ENCODE measurements at regions not wholly inside any gene's neighbourhood (a gene's known extent, or its start where the extent isn't known, plus 50 kb on each side); places are given as distances from the start of the nearest gene placed in this dataset.

- Histone ChIP-seq H3K4me1 (ENCODE audit: control insufficient read depth in 2 of 2, insufficient read depth in 2 of 2, low read length in 2 of 2) (no peaks in the 10 kb centered on the region), H3K9me3 (ENCODE audit: control insufficient read depth in 2 of 3, low read length in 3 of 3) (no peaks in the 10 kb centered on the region), H3K27ac (ENCODE audit: low read depth, low read length) (no peak overlapping the region), H3K36me3 (ENCODE audit: control insufficient read depth in 2 of 3, insufficient read depth in 3 of 3, low read length in 3 of 3) (no peaks in the 10 kb centered on the region), H3K27me3 (ENCODE audit: control insufficient read depth in 2 of 2, insufficient read depth in 2 of 2, low read length in 2 of 2) (no peaks in the 10 kb centered on the region), H3K4me3 (ENCODE audit: low read length) (no peak overlapping the region)
- no peaks in the 10 kb centered on the region for H3K9me3 Mint-ChIP-seq
- ATAC-seq (no peak), DNase-seq (no peak)
- H3K4me3 Mint-ChIP-seq: no peak overlapping the region
- no peaks in the 10 kb centered on the region for H3K36me3 Mint-ChIP-seq
- H3K27me3 Mint-ChIP-seq: peaks cover 0 to 17% (median 8%) of the 10 kb centered on the region in 5 donors
- ChIA-PET POLR2A (no interaction called here), CTCF (interaction anchor here (0.9 kb wide), 1 partner anchor 9 kb away, joined by 3 read pairs; no protein-coding TSS in a partner anchor)
- H3K27ac Mint-ChIP-seq: no peak overlapping the region
- intact Hi-C loops (cut with micrococcal nuclease): no loop called here
- H3K4me1 Mint-ChIP-seq: no peaks in the 10 kb centered on the region
Observed at GRCh38 chr15:38714309-38715072, 149.9 kb upstream of the RASGRP1 start.

GRCh38 chr15:38720893-38721567, 156.4 kb upstream of the RASGRP1 start:
- H3K4me3 Mint-ChIP-seq: no peak overlapping the region
- H3K27ac Mint-ChIP-seq: no peak overlapping the region
- ATAC-seq (no peak), DNase-seq (no peak)
- Histone ChIP-seq H3K27ac (ENCODE audit: low read depth, low read length) (no peak overlapping the region), H3K4me3 (ENCODE audit: low read length) (no peak overlapping the region), H3K27me3 (ENCODE audit: control insufficient read depth in 2 of 2, insufficient read depth in 2 of 2, low read length in 2 of 2) (no peaks in the 10 kb centered on the region), H3K4me1 (ENCODE audit: control insufficient read depth in 2 of 2, insufficient read depth in 2 of 2, low read length in 2 of 2) (no peaks in the 10 kb centered on the region), H3K9me3 (ENCODE audit: control insufficient read depth in 2 of 3, low read length in 3 of 3) (no peaks in the 10 kb centered on the region), H3K36me3 (ENCODE audit: control insufficient read depth in 2 of 3, insufficient read depth in 3 of 3, low read length in 3 of 3) (no peaks in the 10 kb centered on the region)
- H3K4me1 Mint-ChIP-seq: no peaks in the 10 kb centered on the region
- intact Hi-C loops (cut with micrococcal nuclease): no loop called here
- ChIA-PET CTCF (no interaction called here), POLR2A (no interaction called here)
- no peaks in the 10 kb centered on the region for H3K9me3 Mint-ChIP-seq
- H3K27me3 Mint-ChIP-seq: peaks cover 0 to 8% (median 0%) of the 10 kb centered on the region in 5 donors
- no peaks in the 10 kb centered on the region for H3K36me3 Mint-ChIP-seq

- H3K4me1 Mint-ChIP-seq: no peaks in the 10 kb centered on the region
- H3K27me3 Mint-ChIP-seq: peaks cover 0 to 8% (median 0%) of the 10 kb centered on the region in 5 donors
- H3K4me1 ChIP-seq (ENCODE audit: control insufficient read depth in 2 of 2, insufficient read depth in 2 of 2, low read length in 2 of 2): no peaks in the 10 kb centered on the region
- no peaks in the 10 kb centered on the region for H3K36me3 Mint-ChIP-seq
- H3K27ac Mint-ChIP-seq: no peak overlapping the region
- H3K4me3 Mint-ChIP-seq: no peak overlapping the region
- intact Hi-C loops (cut with micrococcal nuclease): no loop called here
- H3K27ac ChIP-seq (ENCODE audit: low read depth, low read length): no peak overlapping the region
- no peaks in the 10 kb centered on the region for H3K9me3 ChIP-seq (ENCODE audit: control insufficient read depth in 2 of 3, low read length in 3 of 3)
- DNase-seq: no peak
- no peak overlapping the region for H3K4me3 ChIP-seq (ENCODE audit: low read length)
- ChIA-PET CTCF (no interaction called here), POLR2A (no interaction called here)
- ATAC-seq: no peak
- H3K27me3 ChIP-seq (ENCODE audit: control insufficient read depth in 2 of 2, insufficient read depth in 2 of 2, low read length in 2 of 2): no peaks in the 10 kb centered on the region
- H3K36me3 ChIP-seq (ENCODE audit: control insufficient read depth in 2 of 3, insufficient read depth in 3 of 3, low read length in 3 of 3): no peaks in the 10 kb centered on the region
- H3K9me3 Mint-ChIP-seq: no peaks in the 10 kb centered on the region
Observed at GRCh38 chr15:38721568-38721945, 156.9 kb upstream of the RASGRP1 start.

GRCh38 chr15:38722236-38722635, 157.6 kb upstream of the RASGRP1 start:
- Histone ChIP-seq H3K4me3 (ENCODE audit: low read length) (no peak overlapping the region), H3K27ac (ENCODE audit: low read depth, low read length) (no peak overlapping the region), H3K9me3 (ENCODE audit: control insufficient read depth in 2 of 3, low read length in 3 of 3) (no peaks in the 10 kb centered on the region), H3K27me3 (ENCODE audit: control insufficient read depth in 2 of 2, insufficient read depth in 2 of 2, low read length in 2 of 2) (no peaks in the 10 kb centered on the region), H3K4me1 (ENCODE audit: control insufficient read depth in 2 of 2, insufficient read depth in 2 of 2, low read length in 2 of 2) (no peaks in the 10 kb centered on the region), H3K36me3 (ENCODE audit: control insufficient read depth in 2 of 3, insufficient read depth in 3 of 3, low read length in 3 of 3) (no peaks in the 10 kb centered on the region)
- Mint-ChIP-seq H3K27ac (no peak overlapping the region), H3K9me3 (no peaks in the 10 kb centered on the region), H3K4me3 (no peak overlapping the region), H3K27me3 (peaks cover 0 to 3% (median 0%) of the 10 kb centered on the region in 5 donors), H3K36me3 (no peaks in the 10 kb centered on the region), H3K4me1 (no peaks in the 10 kb centered on the region)
- intact Hi-C loops (cut with micrococcal nuclease): no loop called here
- no peak for DNase-seq
- ATAC-seq: no peak
- CTCF ChIA-PET: interaction anchor here (0.5 to 2.1 kb wide), 5 partner anchors 10 to 857 kb away, joined by 3 to 6 read pairs (median 4); no protein-coding TSS in a partner anchor
- POLR2A ChIA-PET: no interaction called here

- DNase-seq (no peak), ATAC-seq (no peak)
- H3K27me3 Mint-ChIP-seq: peaks cover 0 to 12% (median 4%) of the 10 kb centered on the region in 5 donors
- POLR2A ChIA-PET: no interaction called here
- H3K4me3 Mint-ChIP-seq: no peak overlapping the region
- Histone ChIP-seq H3K27ac (ENCODE audit: low read depth, low read length) (no peak overlapping the region), H3K9me3 (ENCODE audit: control insufficient read depth in 2 of 3, low read length in 3 of 3) (no peaks in the 10 kb centered on the region), H3K4me1 (ENCODE audit: control insufficient read depth in 2 of 2, insufficient read depth in 2 of 2, low read length in 2 of 2) (no peaks in the 10 kb centered on the region), H3K36me3 (ENCODE audit: control insufficient read depth in 2 of 3, insufficient read depth in 3 of 3, low read length in 3 of 3) (no peaks in the 10 kb centered on the region), H3K27me3 (ENCODE audit: control insufficient read depth in 2 of 2, insufficient read depth in 2 of 2, low read length in 2 of 2) (no peaks in the 10 kb centered on the region), H3K4me3 (ENCODE audit: low read length) (no peak overlapping the region)
- H3K36me3 Mint-ChIP-seq: no peaks in the 10 kb centered on the region
- no peak overlapping the region for H3K27ac Mint-ChIP-seq
- intact Hi-C loops (cut with micrococcal nuclease): no loop called here
- no peaks in the 10 kb centered on the region for H3K9me3 Mint-ChIP-seq
- CTCF ChIA-PET: no interaction called here
- no peaks in the 10 kb centered on the region for H3K4me1 Mint-ChIP-seq
Observed at GRCh38 chr15:38724827-38725226, 160.2 kb upstream of the RASGRP1 start.

- Mint-ChIP-seq H3K4me3 (no peak overlapping the region), H3K36me3 (no peaks in the 10 kb centered on the region), H3K27ac (no peak overlapping the region), H3K4me1 (no peaks in the 10 kb centered on the region), H3K27me3 (peaks cover 0 to 16% (median 5%) of the 10 kb centered on the region in 5 donors), H3K9me3 (peaks cover 0 to 1% (median 0%) of the 10 kb centered on the region in 11 donors)
- intact Hi-C loops (cut with micrococcal nuclease): no loop called here
- no peaks in the 10 kb centered on the region for H3K9me3 ChIP-seq (ENCODE audit: control insufficient read depth in 2 of 3, low read length in 3 of 3)
- no peaks in the 10 kb centered on the region for H3K36me3 ChIP-seq (ENCODE audit: control insufficient read depth in 2 of 3, insufficient read depth in 3 of 3, low read length in 3 of 3)
- H3K4me1 ChIP-seq (ENCODE audit: control insufficient read depth in 2 of 2, insufficient read depth in 2 of 2, low read length in 2 of 2): no peaks in the 10 kb centered on the region
- ATAC-seq (no peak), DNase-seq (no peak)
- no peak overlapping the region for H3K4me3 ChIP-seq (ENCODE audit: low read length)
- CTCF ChIA-PET: interaction anchor here (1.0 kb wide), 1 partner anchor 286 kb away, joined by 3 read pairs; no protein-coding TSS in a partner anchor
- no peak overlapping the region for H3K27ac ChIP-seq (ENCODE audit: low read depth, low read length)
- no peaks in the 10 kb centered on the region for H3K27me3 ChIP-seq (ENCODE audit: control insufficient read depth in 2 of 2, insufficient read depth in 2 of 2, low read length in 2 of 2)
- POLR2A ChIA-PET: no interaction called here
Observed at GRCh38 chr15:38726187-38726586, 161.6 kb upstream of the RASGRP1 start.

- Histone ChIP-seq H3K4me1 (ENCODE audit: control insufficient read depth in 2 of 2, insufficient read depth in 2 of 2, low read length in 2 of 2) (no peaks in the 10 kb centered on the region), H3K27ac (ENCODE audit: low read depth, low read length) (no peak overlapping the region), H3K36me3 (ENCODE audit: control insufficient read depth in 2 of 3, insufficient read depth in 3 of 3, low read length in 3 of 3) (no peaks in the 10 kb centered on the region), H3K27me3 (ENCODE audit: control insufficient read depth in 2 of 2, insufficient read depth in 2 of 2, low read length in 2 of 2) (no peaks in the 10 kb centered on the region), H3K9me3 (ENCODE audit: control insufficient read depth in 2 of 3, low read length in 3 of 3) (no peaks in the 10 kb centered on the region), H3K4me3 (ENCODE audit: low read length) (no peak overlapping the region)
- Mint-ChIP-seq H3K9me3 (peaks cover 0 to 13% (median 2%) of the 10 kb centered on the region in 11 donors), H3K27ac (no peak overlapping the region), H3K4me1 (no peaks in the 10 kb centered on the region), H3K36me3 (peaks cover 0 to 5% (median 0%) of the 10 kb centered on the region in 5 donors), H3K27me3 (peaks cover 10 to 32% (median 18%) of the 10 kb centered on the region in 5 donors), H3K4me3 (no peak overlapping the region)
- intact Hi-C loops (cut with micrococcal nuclease): no loop called here
- ATAC-seq: no peak
- ChIA-PET POLR2A (no interaction called here), CTCF (no interaction called here)
- DNase-seq: no peak
Observed at GRCh38 chr15:38733331-38733730, 168.7 kb upstream of the RASGRP1 start.
